Activated naive CD8-positive, alpha-beta T cell treated with anti-CD3 and anti-CD28 coated beads for 36 hours (primary cell): ENCODE measurements at regions not wholly inside any gene's neighbourhood (a gene's known extent, or its start where the extent isn't known, plus 50 kb on each side); places are given as distances from the start of the nearest gene placed in this dataset.

Experiments
- DNase-seq: peaks from one replicate; pipeline ENCODE4 v3.0.0; 2021
- H3K27ac Mint-ChIP-seq: one replicate; pipeline ENCODE4 v1.8.0; 2022; ENCODE audit warnings: mild to moderate bottlenecking, moderate library complexity, mixed read lengths
- H3K27me3 Mint-ChIP-seq: one replicate; pipeline ENCODE4 v1.8.0; 2022; ENCODE audit warnings: mild to moderate bottlenecking, mixed read lengths
- H3K36me3 Mint-ChIP-seq: one replicate; pipeline ENCODE4 v1.8.0; 2021; ENCODE audit warnings: mild to moderate bottlenecking, mixed read lengths
- H3K4me1 Mint-ChIP-seq: one replicate; pipeline ENCODE4 v1.8.0; 2021; ENCODE audit warnings: mixed read lengths
- H3K4me3 Mint-ChIP-seq: one replicate; pipeline ENCODE4 v1.8.0; 2022; ENCODE audit warnings: mild to moderate bottlenecking, moderate library complexity, mixed read lengths
- H3K9me3 Mint-ChIP-seq: one replicate; pipeline ENCODE4 v1.8.0; 2022; ENCODE audit warnings: mixed read lengths

GRCh38 chr13:72412481-72412880 lies 314.9 kb downstream of the MZT1 start:
- no peak overlapping the region for H3K27ac Mint-ChIP-seq
- peaks cover 1% of the 10 kb centered on the region for H3K9me3 Mint-ChIP-seq
- DNase-seq, result no peak
- no peaks in the 10 kb centered on the region for H3K27me3 Mint-ChIP-seq
- no peaks in the 10 kb centered on the region for H3K4me1 Mint-ChIP-seq
- H3K4me3 Mint-ChIP-seq, result no peak overlapping the region
- no peaks in the 10 kb centered on the region for H3K36me3 Mint-ChIP-seq

GRCh38 chr13:72405441-72405840 lies 322.0 kb downstream of the MZT1 start:
- H3K4me1 Mint-ChIP-seq, result no peaks in the 10 kb centered on the region
- DNase-seq, result no peak
- H3K4me3 Mint-ChIP-seq, result no peak overlapping the region
- H3K27me3 Mint-ChIP-seq, result no peaks in the 10 kb centered on the region
- H3K36me3 Mint-ChIP-seq, result no peaks in the 10 kb centered on the region
- H3K27ac Mint-ChIP-seq, result no peak overlapping the region
- H3K9me3 Mint-ChIP-seq, result peaks cover 1% of the 10 kb centered on the region

- H3K27ac Mint-ChIP-seq, result no peak overlapping the region
- no peaks in the 10 kb centered on the region for H3K27me3 Mint-ChIP-seq
- DNase-seq, result no peak
- H3K9me3 Mint-ChIP-seq, result no peaks in the 10 kb centered on the region
- no peaks in the 10 kb centered on the region for H3K36me3 Mint-ChIP-seq
- H3K4me3 Mint-ChIP-seq, result no peak overlapping the region
- no peaks in the 10 kb centered on the region for H3K4me1 Mint-ChIP-seq
Measured at GRCh38 chr13:72403396-72404010, 323.9 kb downstream of the MZT1 start.

- Mint-ChIP-seq H3K4me1 (no peaks in the 10 kb centered on the region), H3K4me3 (no peak overlapping the region), H3K36me3 (no peaks in the 10 kb centered on the region), H3K9me3 (no peaks in the 10 kb centered on the region), H3K27ac (no peak overlapping the region), H3K27me3 (no peaks in the 10 kb centered on the region)
- DNase-seq, result no peak
Measured at GRCh38 chr13:72400856-72401255, 326.6 kb downstream of the MZT1 start.

- no peaks in the 10 kb centered on the region for H3K4me1 Mint-ChIP-seq
- H3K36me3 Mint-ChIP-seq, result no peaks in the 10 kb centered on the region
- no peak overlapping the region for H3K27ac Mint-ChIP-seq
- H3K4me3 Mint-ChIP-seq, result no peak overlapping the region
- DNase-seq, result no peak
- no peaks in the 10 kb centered on the region for H3K27me3 Mint-ChIP-seq
- no peaks in the 10 kb centered on the region for H3K9me3 Mint-ChIP-seq
Measured at GRCh38 chr13:72399351-72399750, 328.1 kb downstream of the MZT1 start.

- no peak for DNase-seq
- Mint-ChIP-seq H3K36me3 (no peaks in the 10 kb centered on the region), H3K4me1 (no peaks in the 10 kb centered on the region), H3K27me3 (no peaks in the 10 kb centered on the region), H3K27ac (no peak overlapping the region), H3K4me3 (no peak overlapping the region), H3K9me3 (no peaks in the 10 kb centered on the region)
Measured at GRCh38 chr13:72397265-72397664, 330.2 kb downstream of the MZT1 start.

- Mint-ChIP-seq H3K36me3 (no peaks in the 10 kb centered on the region), H3K27me3 (no peaks in the 10 kb centered on the region), H3K9me3 (no peaks in the 10 kb centered on the region), H3K27ac (no peak overlapping the region), H3K4me1 (no peaks in the 10 kb centered on the region), H3K4me3 (no peak overlapping the region)
- DNase-seq, result no peak
Measured at GRCh38 chr13:72390909-72391308, 336.5 kb downstream of the MZT1 start.

- Mint-ChIP-seq H3K4me1 (no peaks in the 10 kb centered on the region), H3K27me3 (no peaks in the 10 kb centered on the region), H3K4me3 (no peak overlapping the region), H3K9me3 (no peaks in the 10 kb centered on the region), H3K27ac (no peak overlapping the region), H3K36me3 (no peaks in the 10 kb centered on the region)
- DNase-seq, result no peak
Measured at GRCh38 chr13:72386138-72386684, 341.2 kb downstream of the MZT1 start.

- no peak overlapping the region for H3K4me3 Mint-ChIP-seq
- no peaks in the 10 kb centered on the region for H3K36me3 Mint-ChIP-seq
- H3K27me3 Mint-ChIP-seq, result no peaks in the 10 kb centered on the region
- H3K4me1 Mint-ChIP-seq, result no peaks in the 10 kb centered on the region
- DNase-seq, result no peak
- H3K27ac Mint-ChIP-seq, result no peak overlapping the region
- H3K9me3 Mint-ChIP-seq, result no peaks in the 10 kb centered on the region
Measured at GRCh38 chr13:72384879-72385278, 342.6 kb downstream of the MZT1 start.

- DNase-seq, result no peak
- H3K36me3 Mint-ChIP-seq, result no peaks in the 10 kb centered on the region
- no peaks in the 10 kb centered on the region for H3K27me3 Mint-ChIP-seq
- H3K4me3 Mint-ChIP-seq, result no peak overlapping the region
- no peaks in the 10 kb centered on the region for H3K9me3 Mint-ChIP-seq
- H3K27ac Mint-ChIP-seq, result no peak overlapping the region
- no peaks in the 10 kb centered on the region for H3K4me1 Mint-ChIP-seq
Measured at GRCh38 chr13:72384186-72384823, 343.1 kb downstream of the MZT1 start.

- no peak for DNase-seq
- Mint-ChIP-seq H3K36me3 (no peaks in the 10 kb centered on the region), H3K4me1 (no peaks in the 10 kb centered on the region), H3K27ac (no peak overlapping the region), H3K4me3 (no peak overlapping the region), H3K9me3 (no peaks in the 10 kb centered on the region), H3K27me3 (no peaks in the 10 kb centered on the region)
Measured at GRCh38 chr13:72383646-72384045, 343.8 kb downstream of the MZT1 start.

GRCh38 chr13:72379581-72379980 lies 347.8 kb downstream of the MZT1 start:
- no peaks in the 10 kb centered on the region for H3K4me1 Mint-ChIP-seq
- H3K27me3 Mint-ChIP-seq, result no peaks in the 10 kb centered on the region
- no peak overlapping the region for H3K4me3 Mint-ChIP-seq
- no peak overlapping the region for H3K27ac Mint-ChIP-seq
- H3K36me3 Mint-ChIP-seq, result no peaks in the 10 kb centered on the region
- no peaks in the 10 kb centered on the region for H3K9me3 Mint-ChIP-seq
- no peak for DNase-seq

- no peak overlapping the region for H3K27ac Mint-ChIP-seq
- no peaks in the 10 kb centered on the region for H3K36me3 Mint-ChIP-seq
- no peaks in the 10 kb centered on the region for H3K4me1 Mint-ChIP-seq
- H3K27me3 Mint-ChIP-seq, result no peaks in the 10 kb centered on the region
- no peaks in the 10 kb centered on the region for H3K9me3 Mint-ChIP-seq
- no peak overlapping the region for H3K4me3 Mint-ChIP-seq
- DNase-seq, result no peak
Measured at GRCh38 chr13:72368031-72368430, 359.4 kb downstream of the MZT1 start.

GRCh38 chr13:72346716-72347115 lies 380.7 kb downstream of the MZT1 start:
- Mint-ChIP-seq H3K36me3 (no peaks in the 10 kb centered on the region), H3K9me3 (no peaks in the 10 kb centered on the region), H3K4me3 (no peak overlapping the region), H3K4me1 (no peaks in the 10 kb centered on the region), H3K27ac (no peak overlapping the region), H3K27me3 (no peaks in the 10 kb centered on the region)
- no peak for DNase-seq

GRCh38 chr13:72342364-72342763 lies 385.1 kb downstream of the MZT1 start:
- H3K4me1 Mint-ChIP-seq, result no peaks in the 10 kb centered on the region
- DNase-seq, result no peak
- no peak overlapping the region for H3K4me3 Mint-ChIP-seq
- H3K27me3 Mint-ChIP-seq, result no peaks in the 10 kb centered on the region
- H3K9me3 Mint-ChIP-seq, result no peaks in the 10 kb centered on the region
- no peaks in the 10 kb centered on the region for H3K36me3 Mint-ChIP-seq
- no peak overlapping the region for H3K27ac Mint-ChIP-seq

- DNase-seq, result no peak
- H3K4me3 Mint-ChIP-seq, result no peak overlapping the region
- no peaks in the 10 kb centered on the region for H3K9me3 Mint-ChIP-seq
- no peaks in the 10 kb centered on the region for H3K36me3 Mint-ChIP-seq
- no peaks in the 10 kb centered on the region for H3K4me1 Mint-ChIP-seq
- no peaks in the 10 kb centered on the region for H3K27me3 Mint-ChIP-seq
- no peak overlapping the region for H3K27ac Mint-ChIP-seq
Measured at GRCh38 chr13:72341904-72342303, 385.5 kb downstream of the MZT1 start.
